Vagina (tissue), 2 donors: ENCODE measurements at regions not wholly inside any gene's neighbourhood (a gene's known extent, or its start where the extent isn't known, plus 50 kb on each side); places are given as distances from the start of the nearest gene placed in this dataset.
"Not testable (repeated sequence)": the region's sequence is repeated elsewhere in the genome, so short reads cannot be mapped to it uniquely, and the experiment has no call there.

ENCODE experiments used
- DNase-seq, 2 donors: peaks; one replicate each; pipeline ENCODE4 v3.0.0-alpha.2; 2017; ENCODE audit errors: extremely low spot score in 2 of 2
- H3K27ac ChIP-seq: fragments of 200-600 bp; sonication (generic); one replicate; pipeline ENCODE4 v1.5.1; 2019
- H3K27me3 ChIP-seq: fragments of 200-600 bp; sonication (generic); one replicate; pipeline ENCODE4 v1.5.1; 2019
- H3K36me3 ChIP-seq, 2 donors: fragments of 200-600 bp; sonication (generic); one replicate each; pipeline ENCODE4 v1.5.1; 2017 to 2019
- H3K4me1 ChIP-seq: fragments of 200-600 bp; sonication (generic); one replicate; pipeline ENCODE4 v1.5.1; 2019
- H3K4me3 ChIP-seq, 2 donors: fragments of 200-600 bp; sonication (generic); 1 replicate in 1 of 2; 2 replicates in 1 of 2; pipeline ENCODE4 v1.5.1; 2016 to 2019
- H3K9me3 ChIP-seq: fragments of 200-600 bp; sonication (generic); one replicate; pipeline ENCODE4 v1.5.1; 2019
- POLR2A ChIP-seq, 2 donors: fragments of 450-650 bp; IDR thresholded peaks; one replicate each; pipeline ENCODE4 v1.6.1; 2017; ENCODE audit warnings: antibody characterized with exemption in 2 of 2, mild to moderate bottlenecking in 2 of 2, moderate library complexity in 2 of 2
- POLR2AphosphoS5 ChIP-seq, 2 donors: sonication (generic); formaldehyde crosslinking; IDR thresholded peaks; one replicate each; pipeline ENCODE4 v1.9.0; 2017; ENCODE audit warnings: antibody characterized with exemption in 2 of 2, mild to moderate bottlenecking in 2 of 2, low read depth in 1 of 2; ENCODE audit not compliant: insufficient read depth in 1 of 2
- intact Hi-C: fragments of 100-400 bp; cut with DNase I; formaldehyde crosslinking; loops from one replicate; pipeline ENCODE4 v1.15.1; 2023
- TF ChIP-seq, protein P1 (sequence below), 3 experiments: fragments of 450-650 bp in 2 of 3; fragments of 200-600 bp in 1 of 3; sonication (generic) in 1 of 3; IDR thresholded peaks; one replicate each; pipeline ENCODE4 v1.5.1; 2017 to 2019; ENCODE audit warnings: antibody characterized with exemption in 3 of 3, mild to moderate bottlenecking in 2 of 3, moderate library complexity in 2 of 3

- Histone ChIP-seq H3K9me3 (no peaks in the 10 kb centered on the region), H3K4me1 (peaks cover 15% of the 10 kb centered on the region), H3K36me3 (no peaks in the 10 kb centered on the region), H3K27me3 (no peaks in the 10 kb centered on the region), H3K4me3 (no peak overlapping the region), H3K27ac (no peak overlapping the region)
- TF ChIP-seq POLR2A (IDR thresholded peaks at IDR 0.05) (no peak), POLR2AphosphoS5 (IDR thresholded peaks at IDR 0.05; ENCODE audit: insufficient read depth in 1 of 2, low read depth in 1 of 2) (no peak)
- TF ChIP-seq, protein P1, sequence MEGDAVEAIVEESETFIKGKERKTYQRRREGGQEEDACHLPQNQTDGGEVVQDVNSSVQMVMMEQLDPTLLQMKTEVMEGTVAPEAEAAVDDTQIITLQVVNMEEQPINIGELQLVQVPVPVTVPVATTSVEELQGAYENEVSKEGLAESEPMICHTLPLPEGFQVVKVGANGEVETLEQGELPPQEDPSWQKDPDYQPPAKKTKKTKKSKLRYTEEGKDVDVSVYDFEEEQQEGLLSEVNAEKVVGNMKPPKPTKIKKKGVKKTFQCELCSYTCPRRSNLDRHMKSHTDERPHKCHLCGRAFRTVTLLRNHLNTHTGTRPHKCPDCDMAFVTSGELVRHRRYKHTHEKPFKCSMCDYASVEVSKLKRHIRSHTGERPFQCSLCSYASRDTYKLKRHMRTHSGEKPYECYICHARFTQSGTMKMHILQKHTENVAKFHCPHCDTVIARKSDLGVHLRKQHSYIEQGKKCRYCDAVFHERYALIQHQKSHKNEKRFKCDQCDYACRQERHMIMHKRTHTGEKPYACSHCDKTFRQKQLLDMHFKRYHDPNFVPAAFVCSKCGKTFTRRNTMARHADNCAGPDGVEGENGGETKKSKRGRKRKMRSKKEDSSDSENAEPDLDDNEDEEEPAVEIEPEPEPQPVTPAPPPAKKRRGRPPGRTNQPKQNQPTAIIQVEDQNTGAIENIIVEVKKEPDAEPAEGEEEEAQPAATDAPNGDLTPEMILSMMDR (IDR thresholded peaks at IDR 0.05) = no peak
- DNase-seq = no peak
- intact Hi-C loops = no loop called here
Measured at GRCh38 chr7:13115855-13116254, 428.4 kb downstream of the ARL4A start.

DNA sequence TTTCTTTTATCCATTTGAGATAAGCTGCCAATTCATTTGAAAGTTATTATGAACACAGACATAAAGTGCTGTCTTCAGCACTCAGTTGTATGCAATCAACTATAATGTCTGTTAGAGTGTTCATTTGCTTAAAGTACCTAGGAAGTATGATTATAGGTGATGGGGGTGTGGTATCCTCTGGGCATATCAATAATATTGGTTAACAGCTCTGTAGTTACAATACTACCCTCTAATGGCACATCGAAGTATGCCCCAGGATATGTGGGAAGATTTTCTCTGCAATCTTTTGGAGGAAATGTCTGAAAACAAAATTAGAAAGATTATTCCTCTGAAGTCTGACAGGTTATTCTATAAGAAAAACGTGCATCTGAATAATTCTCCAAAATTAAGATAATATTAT, 429.7 kb downstream of the ARL4A start:
- no peak for DNase-seq
- no peak overlapping the region for H3K4me3 ChIP-seq
- no peaks in the 10 kb centered on the region for H3K27me3 ChIP-seq
- H3K4me1 ChIP-seq = peaks cover 15% of the 10 kb centered on the region
- H3K9me3 ChIP-seq = no peaks in the 10 kb centered on the region
- no peak overlapping the region for H3K27ac ChIP-seq
- no peaks in the 10 kb centered on the region for H3K36me3 ChIP-seq
- TF ChIP-seq POLR2A (IDR thresholded peaks at IDR 0.05) (no peak), POLR2AphosphoS5 (IDR thresholded peaks at IDR 0.05; ENCODE audit: insufficient read depth in 1 of 2, low read depth in 1 of 2) (no peak)
- TF ChIP-seq, protein P1 (IDR thresholded peaks at IDR 0.05) = peak in 1 of 3 experiments; percentile 13
- intact Hi-C loops = no loop called here

DNA sequence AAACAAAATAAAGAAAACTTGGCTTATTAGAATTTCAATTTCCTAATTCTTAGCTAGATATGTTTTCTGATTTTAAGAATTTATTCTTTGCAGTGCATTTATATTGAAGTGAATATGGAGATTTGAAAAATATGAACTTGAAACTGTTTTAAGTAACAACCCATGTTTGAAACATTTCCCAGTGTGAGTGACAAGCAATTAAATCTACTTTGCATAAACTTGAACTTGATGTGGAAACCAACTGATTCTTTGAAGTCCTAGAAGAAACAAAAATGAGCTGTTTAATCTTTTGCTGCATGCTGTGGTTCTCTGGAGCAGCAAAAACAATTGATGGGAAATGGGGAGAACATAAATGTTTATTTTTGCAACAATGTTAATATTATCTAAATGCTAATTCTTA, 430.2 kb downstream of the ARL4A start:
- no peak for TF ChIP-seq POLR2AphosphoS5 (IDR thresholded peaks at IDR 0.05; ENCODE audit: insufficient read depth in 1 of 2, low read depth in 1 of 2)
- TF ChIP-seq POLR2A (IDR thresholded peaks at IDR 0.05) = no peak
- TF ChIP-seq, protein P1 (IDR thresholded peaks at IDR 0.05) = no peak
- no peak overlapping the region for H3K27ac ChIP-seq
- intact Hi-C loops = no loop called here

GRCh38 chr7:13124629-13125028, 437.2 kb downstream of the ARL4A start:
- not testable (repeated sequence) for H3K27me3 ChIP-seq

More for the DNA sequence above, 430.2 kb downstream of the ARL4A start:
- Histone ChIP-seq H3K9me3 (no peaks in the 10 kb centered on the region), H3K4me1 (peaks cover 15% of the 10 kb centered on the region), H3K4me3 (no peak overlapping the region), H3K27me3 (no peaks in the 10 kb centered on the region), H3K36me3 (no peaks in the 10 kb centered on the region)
- no peak for DNase-seq

GRCh38 chr7:13126347-13126746, 438.9 kb downstream of the ARL4A start:
- Histone ChIP-seq H3K9me3 (no peaks in the 10 kb centered on the region), H3K4me1 (no peaks in the 10 kb centered on the region), H3K27ac (no peak overlapping the region), H3K36me3 (no peaks in the 10 kb centered on the region), H3K27me3 (no peaks in the 10 kb centered on the region), H3K4me3 (no peak overlapping the region)
- no peak for TF ChIP-seq POLR2AphosphoS5 (IDR thresholded peaks at IDR 0.05; ENCODE audit: insufficient read depth in 1 of 2, low read depth in 1 of 2)
- TF ChIP-seq, protein P1 (IDR thresholded peaks at IDR 0.05) = no peak
- no peak for TF ChIP-seq POLR2A (IDR thresholded peaks at IDR 0.05)
- DNase-seq = no peak
- intact Hi-C loops = no loop called here

More at GRCh38 chr7:13124629-13125028, 437.2 kb downstream of the ARL4A start:
- H3K9me3 ChIP-seq, H3K4me3 ChIP-seq, H3K27ac ChIP-seq, H3K4me1 ChIP-seq, DNase-seq, H3K36me3 ChIP-seq, intact Hi-C loops: not testable (repeated sequence)

- Histone ChIP-seq H3K27me3 (no peaks in the 10 kb centered on the region), H3K4me3 (no peak overlapping the region), H3K36me3 (no peaks in the 10 kb centered on the region), H3K4me1 (no peaks in the 10 kb centered on the region), H3K27ac (no peak overlapping the region), H3K9me3 (no peaks in the 10 kb centered on the region)
- TF ChIP-seq, protein P1 (IDR thresholded peaks at IDR 0.05) = no peak
- TF ChIP-seq POLR2AphosphoS5 (IDR thresholded peaks at IDR 0.05; ENCODE audit: insufficient read depth in 1 of 2, low read depth in 1 of 2) (no peak), POLR2A (IDR thresholded peaks at IDR 0.05) (no peak)
- DNase-seq = no peak
- intact Hi-C loops = no loop called here
Measured at GRCh38 chr7:13130321-13130720, 442.9 kb downstream of the ARL4A start.

DNA sequence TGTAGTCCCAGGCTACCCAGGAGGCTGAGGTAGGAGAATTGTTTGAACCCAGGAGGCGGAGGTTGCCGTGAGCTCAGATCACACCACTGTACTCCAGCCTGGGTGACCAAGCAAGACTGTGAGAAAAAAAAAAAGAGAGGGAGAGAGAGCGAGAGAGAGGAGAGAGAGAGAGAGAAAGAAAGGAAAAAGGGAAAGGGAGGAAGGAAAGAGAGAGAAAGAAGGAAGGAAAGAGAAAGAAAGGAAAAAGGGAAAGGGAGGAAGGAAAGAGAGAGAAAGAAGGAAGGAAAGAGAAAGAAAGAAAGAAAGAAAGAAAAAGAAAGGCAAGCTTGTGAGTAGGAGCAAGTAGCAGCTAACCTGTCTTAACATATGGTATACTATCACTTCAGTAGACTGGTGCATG, 443.5 kb downstream of the ARL4A start:
- H3K4me3 ChIP-seq, DNase-seq, H3K4me1 ChIP-seq, H3K27ac ChIP-seq, H3K9me3 ChIP-seq, intact Hi-C loops, H3K27me3 ChIP-seq, H3K36me3 ChIP-seq: not testable (repeated sequence)
